HG02623 (cell line): ENCODE measurements at regions not wholly inside any gene's neighbourhood (a gene's known extent, or its start where the extent isn't known, plus 50 kb on each side); places are given as distances from the start of the nearest gene placed in this dataset.
"Not testable (repeated sequence)": the region's sequence is repeated elsewhere in the genome, so short reads cannot be mapped to it uniquely, and the experiment has no call there.

ENCODE experiments used
- ATAC-seq: cut with Tn5 transposase; IDR thresholded peaks from one replicate; pipeline ENCODE4 v1.9.1; 2021; ENCODE audit warnings: moderate library complexity; ENCODE audit not compliant: unreplicated experiment

DNA sequence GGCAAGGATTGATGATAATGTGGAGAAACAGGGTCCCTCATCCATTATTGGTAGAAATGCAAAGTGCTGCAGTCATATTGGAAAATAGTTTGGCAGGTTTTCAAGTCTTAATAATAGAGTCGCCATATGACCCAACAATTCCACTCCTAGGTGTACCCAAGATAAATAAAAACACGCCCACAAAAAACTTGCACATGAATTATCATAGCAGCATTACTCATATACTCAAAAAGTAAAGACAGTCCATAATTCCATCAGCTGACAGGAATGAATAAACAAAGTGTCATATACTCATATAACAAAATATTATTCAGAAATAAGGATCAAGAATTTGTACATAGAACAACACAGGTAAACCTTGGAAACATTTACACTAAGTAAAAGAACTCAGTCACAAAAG, 242.9 kb upstream of the FTMT start:
- no peak for ATAC-seq

GRCh38 chr5:121624035-121624434, 227.6 kb upstream of the FTMT start:
- ATAC-seq: no peak

DNA sequence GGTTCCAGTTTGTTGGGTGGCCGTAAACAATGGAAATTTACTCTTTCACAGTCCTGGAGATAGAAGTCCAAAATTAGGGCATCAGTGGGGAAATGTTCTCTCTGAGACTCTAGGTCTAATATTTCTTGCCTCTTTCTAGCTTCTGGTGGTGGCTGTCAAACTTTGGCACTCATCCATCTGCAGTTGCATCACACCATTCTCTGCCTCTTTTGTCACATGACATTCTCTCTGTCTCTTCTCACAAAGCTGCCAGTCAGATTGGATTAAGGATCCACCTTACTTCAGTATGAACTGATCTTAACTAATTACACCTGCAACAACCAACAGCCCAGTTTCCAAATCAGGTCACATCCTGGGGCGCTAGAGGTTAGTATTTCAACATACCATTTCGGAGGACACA, 222.9 kb upstream of the FTMT start:
- no peak for ATAC-seq

- no peak for ATAC-seq
These were observed 221.3 kb upstream of the FTMT start for GRCh38 chr5:121630402-121630801.

- no peak for ATAC-seq
These were observed 216.7 kb upstream of the FTMT start for GRCh38 chr5:121634946-121635345.

DNA sequence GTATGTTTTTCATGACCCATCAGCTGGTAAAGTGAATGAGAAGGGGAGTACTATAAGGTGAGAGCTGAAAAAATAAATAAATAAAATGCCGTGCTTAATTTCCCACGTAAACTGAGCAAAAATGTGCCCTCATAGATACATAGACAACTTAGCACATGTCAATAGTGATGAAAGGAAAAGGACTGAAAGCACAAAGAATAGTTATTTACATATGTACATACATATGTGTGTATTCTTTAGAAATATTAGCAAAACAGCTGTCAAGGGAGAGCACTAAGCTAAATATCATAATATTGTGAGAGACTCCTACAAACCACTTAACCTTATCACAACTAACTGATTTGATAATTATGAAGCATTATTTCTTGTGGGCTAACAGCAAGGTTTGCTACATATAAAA, 213.6 kb upstream of the FTMT start:
- ATAC-seq: no peak

DNA sequence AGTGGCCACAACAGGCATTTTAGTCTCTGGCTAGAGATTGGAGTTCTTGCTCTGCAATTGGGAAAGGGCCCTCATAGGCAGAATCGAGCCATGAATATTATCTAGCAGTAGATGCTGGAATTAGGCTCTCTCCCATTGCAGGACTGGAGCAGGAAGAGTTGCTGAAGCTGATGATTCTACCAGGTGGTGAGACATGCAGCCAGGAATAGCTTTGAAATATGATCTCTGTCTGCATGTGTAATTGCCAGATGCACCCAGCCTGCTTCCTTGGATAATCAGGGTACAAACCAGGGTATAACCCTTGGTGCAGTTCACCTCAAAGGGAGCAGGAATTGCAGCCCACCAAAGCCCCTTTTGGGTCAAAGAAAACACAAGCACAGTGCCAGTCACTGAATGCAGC, 211.4 kb upstream of the FTMT start:
- ATAC-seq: no peak

DNA sequence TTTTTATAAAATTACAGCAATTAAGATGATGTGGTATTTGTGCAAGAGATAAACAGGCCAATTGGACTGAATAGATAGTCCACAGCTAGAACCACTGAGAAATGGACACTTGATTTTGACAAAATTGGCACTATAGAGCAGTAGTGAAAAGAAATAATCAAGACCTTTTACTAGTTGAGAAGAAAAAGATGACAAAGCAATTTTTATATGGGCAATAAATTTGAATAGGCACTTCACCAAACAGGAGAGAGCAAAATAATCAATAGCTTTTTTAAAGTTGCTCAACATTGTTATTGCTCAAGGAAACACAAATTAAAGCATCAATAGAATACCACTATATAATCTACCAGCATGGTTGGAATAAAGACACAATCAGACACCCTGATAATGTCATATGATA, 193.5 kb upstream of the FTMT start:
- no peak for ATAC-seq

GRCh38 chr5:121660142-121660541, 191.5 kb upstream of the FTMT start:
- no peak for ATAC-seq

DNA sequence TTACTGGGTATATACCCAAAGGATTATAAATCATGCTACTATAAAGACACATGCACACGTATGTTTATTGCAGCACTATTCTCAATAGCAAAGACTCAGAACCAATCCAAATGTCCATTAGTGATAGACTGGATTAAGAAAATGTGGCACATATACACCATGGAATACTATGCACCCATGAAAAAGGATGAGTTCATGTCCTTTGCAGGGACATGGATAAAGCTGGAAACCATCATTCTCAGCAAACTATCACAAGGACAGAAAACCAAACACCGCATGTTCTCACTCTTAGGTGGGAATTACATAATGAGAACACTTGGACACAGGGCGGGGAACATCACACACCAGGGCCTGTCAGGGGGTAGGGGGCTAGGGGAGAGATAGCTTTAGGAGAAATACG, 186.1 kb upstream of the FTMT start:
- not testable (repeated sequence) for ATAC-seq

- ATAC-seq: no peak
These were observed 184.4 kb upstream of the FTMT start for GRCh38 chr5:121667292-121667691.

GRCh38 chr5:121668635-121669034, 183.0 kb upstream of the FTMT start:
- no peak for ATAC-seq

DNA sequence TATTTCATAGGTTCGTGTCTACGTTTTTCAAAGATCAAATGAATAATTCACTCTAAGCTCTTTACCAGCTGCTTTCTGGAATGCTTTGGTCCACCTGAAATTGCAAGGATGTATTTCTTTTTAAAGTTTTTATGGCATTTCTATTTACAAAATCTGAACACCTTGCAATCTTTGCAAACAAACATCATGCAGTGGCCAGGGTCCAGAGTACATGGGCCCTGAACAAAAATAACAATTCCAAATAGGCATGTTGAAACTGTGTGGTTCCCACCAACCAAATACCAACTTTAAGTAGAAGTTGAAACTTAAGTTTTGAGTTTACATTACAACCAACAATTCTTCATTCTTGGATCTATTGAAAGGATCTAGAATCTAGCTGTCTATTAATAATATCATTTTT, 180.1 kb upstream of the FTMT start:
- no peak for ATAC-seq

DNA sequence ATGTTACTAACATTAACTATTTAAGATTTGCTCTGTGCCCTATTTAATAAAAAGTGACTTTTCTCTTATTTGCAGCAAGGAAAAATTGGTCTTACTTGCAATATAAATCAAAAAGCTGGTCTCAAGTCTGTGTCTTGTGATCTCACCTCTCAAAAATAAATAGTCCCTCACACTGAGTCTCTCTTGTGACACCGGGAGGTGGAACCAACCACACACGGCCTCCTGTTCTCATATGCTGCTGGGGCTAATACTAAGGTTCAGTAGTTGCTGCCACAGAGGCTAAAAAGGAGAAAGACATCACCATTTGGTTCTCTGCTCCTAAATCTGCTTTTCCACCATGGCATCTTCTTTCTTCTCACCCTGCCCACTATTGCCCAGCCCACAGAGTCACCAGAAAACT, 175.8 kb upstream of the FTMT start:
- ATAC-seq: no peak

DNA sequence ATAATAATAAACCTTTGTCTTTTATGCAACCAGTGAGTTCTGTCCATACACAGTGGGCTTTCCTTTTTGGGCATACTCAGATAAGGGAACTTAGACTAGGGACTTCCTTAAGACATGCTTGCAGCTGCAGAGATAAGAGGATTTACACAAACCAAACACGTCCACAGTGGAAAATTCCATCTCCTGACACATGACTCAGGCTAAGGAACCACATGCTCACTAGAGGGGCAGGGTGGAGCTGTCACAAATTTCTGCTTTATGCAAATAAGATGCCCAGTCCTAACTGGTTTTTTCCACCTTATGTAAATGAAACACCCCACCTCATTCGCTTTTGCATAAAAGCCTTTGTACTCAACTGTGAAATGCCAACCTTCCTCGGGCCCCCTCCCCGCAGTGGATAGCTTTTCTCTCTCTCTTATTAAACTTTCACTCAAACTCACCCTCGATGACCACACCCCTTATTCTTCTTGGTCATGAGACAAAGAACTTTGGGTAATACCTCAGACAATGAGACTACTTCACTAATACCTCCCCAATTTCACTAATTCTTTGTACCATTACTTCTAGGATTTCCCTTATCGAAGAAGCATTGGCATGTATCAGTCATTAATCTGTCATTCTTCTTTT, 170.3 kb upstream of the FTMT start:
- ATAC-seq: no peak

DNA sequence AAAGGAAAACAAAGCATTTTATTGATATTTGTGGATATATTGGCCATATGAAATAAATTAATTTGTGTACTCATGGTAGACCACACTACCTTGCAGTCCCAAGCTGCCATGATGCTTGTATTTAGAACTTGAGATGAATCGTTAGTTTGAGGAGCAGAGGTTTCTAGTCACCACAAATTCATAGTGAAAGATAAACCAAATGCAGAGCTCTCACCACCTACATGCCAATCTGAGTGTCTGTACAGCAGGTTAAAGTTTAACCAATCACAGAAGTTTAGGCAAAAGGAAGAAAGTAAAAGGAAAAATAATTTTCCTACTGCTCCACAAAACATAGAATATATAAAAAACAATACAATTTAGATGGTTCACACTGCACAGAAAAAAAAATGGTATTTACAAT, 163.6 kb upstream of the FTMT start:
- no peak for ATAC-seq

DNA sequence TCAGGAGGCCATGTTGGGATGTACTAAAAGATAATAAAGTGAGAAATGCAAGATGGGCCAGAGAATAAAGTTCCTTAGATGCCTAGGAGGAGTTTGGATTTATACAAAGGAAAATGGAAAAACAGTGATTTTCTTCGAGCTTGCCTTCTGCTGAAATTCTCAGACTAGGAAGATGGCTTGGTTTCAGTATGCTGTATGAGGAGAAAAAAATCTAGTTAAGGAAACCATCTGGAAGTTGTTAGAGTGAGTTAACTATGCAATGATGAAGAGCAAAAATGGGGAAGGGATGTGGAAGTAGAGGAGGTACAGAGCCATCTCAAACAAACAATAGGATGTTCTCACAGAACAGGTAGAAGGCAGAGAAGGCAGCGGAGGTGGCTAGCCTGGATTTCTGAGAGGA, 162.9 kb upstream of the FTMT start:
- ATAC-seq: no peak

DNA sequence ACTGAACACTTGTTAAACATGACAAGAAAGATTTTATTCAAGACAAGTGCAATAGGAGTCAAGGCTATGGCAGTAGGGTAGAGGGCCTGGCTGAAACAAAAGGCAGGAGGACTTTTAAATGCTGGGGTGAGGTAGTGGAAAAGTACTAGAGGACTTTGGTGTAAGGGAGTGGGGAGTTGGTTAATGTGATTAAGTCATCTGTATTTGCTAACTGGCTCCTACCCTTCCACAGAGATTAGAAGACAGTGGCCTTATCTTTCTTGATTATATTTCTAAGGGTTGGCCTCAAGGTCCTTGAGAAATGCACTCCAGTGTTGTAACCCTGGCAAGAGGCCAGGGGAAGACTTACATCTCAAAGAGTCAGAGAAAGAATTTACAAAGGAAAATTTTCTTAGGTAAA, 160.2 kb upstream of the FTMT start:
- ATAC-seq: no peak

GRCh38 chr5:121692158-121692557, 159.5 kb upstream of the FTMT start:
- no peak for ATAC-seq

DNA sequence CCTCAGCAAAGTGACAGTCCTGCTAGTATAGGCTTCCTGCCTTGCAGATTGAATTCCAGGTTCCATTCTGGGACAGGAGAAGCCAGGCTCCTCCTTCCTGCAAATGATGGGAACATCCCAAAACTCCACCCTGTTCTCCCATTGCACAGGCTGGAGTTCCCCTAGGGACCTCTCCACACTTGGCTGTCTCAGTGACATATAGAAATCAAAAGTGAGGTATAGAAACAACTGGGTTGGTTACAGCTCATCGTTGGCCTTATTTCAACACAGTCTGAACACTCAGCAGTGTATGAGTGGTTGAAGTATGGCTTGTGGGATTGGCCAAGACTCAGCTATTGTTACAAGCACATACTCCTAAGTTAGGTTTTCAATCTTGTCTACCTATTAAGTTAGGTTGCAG, 157.8 kb upstream of the FTMT start:
- no peak for ATAC-seq

- no peak for ATAC-seq
These were observed 156.4 kb upstream of the FTMT start for GRCh38 chr5:121695307-121695706.

GRCh38 chr5:121698690-121699089, 153.0 kb upstream of the FTMT start:
- ATAC-seq: no peak

- ATAC-seq: no peak
These were observed 150.0 kb upstream of the FTMT start for GRCh38 chr5:121701731-121702130.

DNA sequence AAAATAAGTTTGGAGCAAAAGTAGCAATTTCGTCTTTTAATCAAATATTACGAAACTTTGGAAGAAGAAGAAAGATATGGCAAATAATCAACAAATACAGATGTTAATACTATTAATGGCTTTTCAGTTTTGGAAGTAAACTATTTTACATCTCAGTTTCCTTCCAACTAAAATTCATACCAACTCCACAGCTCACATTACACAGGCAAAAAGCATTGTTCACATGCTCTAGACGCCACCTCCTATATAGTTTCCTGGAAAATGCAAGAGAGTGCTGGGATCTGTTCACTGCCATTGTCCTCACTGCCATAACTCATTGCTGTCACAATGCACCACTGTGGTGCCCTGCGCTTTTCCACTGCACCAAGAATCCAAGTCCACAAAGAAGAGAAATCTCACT, 149.0 kb upstream of the FTMT start:
- no peak for ATAC-seq
